H9 (cell line): ENCODE measurements at regions not wholly inside any gene's neighbourhood (a gene's known extent, or its start where the extent isn't known, plus 50 kb on each side); places are given as distances from the start of the nearest gene placed in this dataset.

Source experiments
- DNase-seq: peaks from one replicate; pipeline ENCODE4 v3.0.0-alpha.2; 2017
- H2AFZ ChIP-seq: one replicate; pipeline ENCODE4 v1.6.1; 2013; ENCODE audit warnings: mild to moderate bottlenecking, low read length, control low read depth, moderate library complexity
- H2AK5ac ChIP-seq: 2 replicates; pipeline ENCODE4 v1.6.1; 2013; ENCODE audit warnings: low read length, control low read depth, mixed read lengths; ENCODE audit not compliant: insufficient read length
- H2BK120ac ChIP-seq: one replicate; pipeline ENCODE4 v1.6.1; 2013; ENCODE audit warnings: low read depth, mild to moderate bottlenecking, low read length, control low read depth, inconsistent platforms; ENCODE audit not compliant: poor library complexity, severe bottlenecking
- H2BK12ac ChIP-seq: 2 replicates; pipeline ENCODE4 v1.6.1; 2013; ENCODE audit warnings: low read length, control low read depth, mixed read lengths, low read depth; ENCODE audit not compliant: insufficient read length
- H2BK15ac ChIP-seq: 2 replicates; pipeline ENCODE4 v1.6.1; 2013; ENCODE audit warnings: low read depth, low read length, control low read depth
- H2BK20ac ChIP-seq: one replicate; pipeline ENCODE4 v1.6.1; 2013; ENCODE audit warnings: low read depth, mild to moderate bottlenecking, low read length, control low read depth, inconsistent platforms; ENCODE audit not compliant: poor library complexity, severe bottlenecking
- H2BK5ac ChIP-seq: 2 replicates; pipeline ENCODE4 v1.6.1; 2013; ENCODE audit warnings: low read length, control low read depth, mixed read lengths; ENCODE audit not compliant: insufficient read length
- H3K14ac ChIP-seq: 2 replicates; pipeline ENCODE4 v1.6.1; 2013; ENCODE audit warnings: low read length, control low read depth; ENCODE audit not compliant: insufficient read depth
- H3K18ac ChIP-seq: 2 replicates; pipeline ENCODE4 v1.6.1; 2013; ENCODE audit warnings: low read depth, mild to moderate bottlenecking, mixed read lengths, low read length, control low read depth; ENCODE audit not compliant: insufficient read length
- H3K23ac ChIP-seq: 2 replicates; pipeline ENCODE4 v1.6.1; 2013; ENCODE audit warnings: low read length, control low read depth, mixed read lengths, low read depth; ENCODE audit not compliant: insufficient read length
- H3K23me2 ChIP-seq: 2 replicates; pipeline ENCODE4 v1.6.1; 2013; ENCODE audit warnings: low read depth, mild to moderate bottlenecking, mixed read lengths, low read length, control low read depth; ENCODE audit not compliant: insufficient read length, poor library complexity, severe bottlenecking
- H3K27ac ChIP-seq: 2 replicates; pipeline ENCODE4 v1.5.1; 2013; ENCODE audit warnings: low read length, control low read depth, mixed read lengths, low read depth; ENCODE audit not compliant: insufficient read length
- H3K27me3 ChIP-seq: 2 replicates; pipeline ENCODE4 v1.6.1; 2013; ENCODE audit warnings: low read length, control low read depth, inconsistent platforms; ENCODE audit not compliant: insufficient read depth
- H3K4ac ChIP-seq: 2 replicates; pipeline ENCODE4 v1.6.1; 2013; ENCODE audit warnings: low read depth, mild to moderate bottlenecking, control low read depth, inconsistent platforms, low read length, moderate library complexity
- H3K4me1 ChIP-seq: 2 replicates; pipeline ENCODE4 v1.6.1; 2013; ENCODE audit warnings: low read length, control low read depth, inconsistent platforms; ENCODE audit not compliant: insufficient read depth
- H3K4me2 ChIP-seq: 2 replicates; pipeline ENCODE4 v1.6.1; 2013; ENCODE audit warnings: low read length, control low read depth, mixed read lengths; ENCODE audit not compliant: insufficient read length, insufficient read depth
- H3K56ac ChIP-seq: 2 replicates; pipeline ENCODE4 v1.6.1; 2013; ENCODE audit warnings: low read depth, mild to moderate bottlenecking, mixed read lengths, low read length, control low read depth; ENCODE audit not compliant: insufficient read length
- H3K79me1 ChIP-seq: 2 replicates; pipeline ENCODE4 v1.6.1; 2013; ENCODE audit warnings: low read depth, mild to moderate bottlenecking, moderate library complexity, low read length, control low read depth, inconsistent platforms; ENCODE audit not compliant: insufficient read depth, poor library complexity, severe bottlenecking
- H3K79me2 ChIP-seq: 2 replicates; pipeline ENCODE4 v1.6.1; 2013; ENCODE audit warnings: low read length, control low read depth, inconsistent platforms; ENCODE audit not compliant: insufficient read depth
- H3K9ac ChIP-seq: 2 replicates; pipeline ENCODE4 v1.6.1; 2013; ENCODE audit warnings: low read length, control low read depth, mixed read lengths; ENCODE audit not compliant: insufficient read length; ENCODE audit errors: extremely low read depth
- H3K9me3 ChIP-seq: one replicate; pipeline ENCODE4 v1.6.1; 2013; ENCODE audit warnings: low read depth, low read length, inconsistent platforms; ENCODE audit not compliant: control insufficient read depth
- H3T11ph ChIP-seq: one replicate; pipeline ENCODE4 v1.6.1; 2013; ENCODE audit warnings: mild to moderate bottlenecking, low read length, control low read depth, inconsistent platforms
- H4K20me1 ChIP-seq: one replicate; pipeline ENCODE4 v1.6.1; 2013; ENCODE audit not compliant: control insufficient read depth, insufficient read length, insufficient read depth
- H4K5ac ChIP-seq: 2 replicates; pipeline ENCODE4 v1.6.1; 2013; ENCODE audit warnings: low read depth, mild to moderate bottlenecking, mixed read lengths, low read length, control low read depth; ENCODE audit not compliant: insufficient read length
- H4K8ac ChIP-seq: replicated peaks from 2 replicates; pipeline ENCODE4 v1.6.1; 2013; ENCODE audit warnings: low read length, control low read depth, mixed read lengths, low read depth; ENCODE audit not compliant: insufficient read length
- H4K91ac ChIP-seq: 2 replicates; pipeline ENCODE4 v1.6.1; 2013; ENCODE audit warnings: low read depth, mild to moderate bottlenecking, moderate library complexity, mixed read lengths, low read length, control low read depth; ENCODE audit not compliant: insufficient read length
- H3K27ac Mint-ChIP-seq, 3 experiments: 2 replicates in 2 of 3; 3 replicates in 1 of 3; pipeline ENCODE4 v1.8.0; 2020 to 2021; ENCODE audit warnings: mixed read lengths in 3 of 3, mild to moderate bottlenecking in 1 of 3, moderate library complexity in 1 of 3
- H3K27me3 Mint-ChIP-seq: 2 replicates; pipeline ENCODE4 v1.8.0; 2021; ENCODE audit warnings: low read depth, mild to moderate bottlenecking, moderate library complexity, mixed read lengths
- H3K36me3 Mint-ChIP-seq, 3 experiments: 2 replicates in 2 of 3; 3 replicates in 1 of 3; pipeline ENCODE4 v1.8.0; 2020 to 2021; ENCODE audit warnings: low read depth in 3 of 3, mixed read lengths in 3 of 3; ENCODE audit not compliant: insufficient read depth in 1 of 3
- H3K4me1 Mint-ChIP-seq, 2 experiments: 2 replicates each; pipeline ENCODE4 v1.8.0; 2020; ENCODE audit warnings: mixed read lengths in 2 of 2
- H3K4me3 Mint-ChIP-seq, 2 experiments: 2 replicates in 1 of 2; 3 replicates in 1 of 2; pipeline ENCODE4 v1.8.0; 2020 to 2021; ENCODE audit warnings: mild to moderate bottlenecking in 2 of 2, mixed read lengths in 2 of 2, moderate library complexity in 1 of 2
- H3K9me3 Mint-ChIP-seq, 2 experiments: 2 replicates in 1 of 2; 3 replicates in 1 of 2; pipeline ENCODE4 v1.8.0; 2020; ENCODE audit warnings: mild to moderate bottlenecking in 2 of 2, mixed read lengths in 2 of 2, moderate library complexity in 1 of 2
- CTCF ChIP-seq: fragments of 200-600 bp; sonication (generic); conservative IDR thresholded peaks from 3 replicates; pipeline ENCODE4 v1.8.0; 2021; ENCODE audit warnings: antibody characterized with exemption, mild to moderate bottlenecking
- WGBS: extraction: QIAGEN DNeasy Blood & Tissue Kit; methylation state at CpG from one replicate; pipeline ENCODE4 v1.1.7; 2013; ENCODE audit warnings: missing lambda C conversion rate, low lambda C conversion rate, mixed read lengths; ENCODE audit not compliant: insufficient read length; ENCODE audit errors: extremely low coverage; 5-methylcytosine and 5-hydroxymethylcytosine counted together

- Mint-ChIP-seq H3K27ac (no peak overlapping the region), H3K4me3 (no peak overlapping the region), H3K27me3 (no peaks in the 10 kb centered on the region), H3K9me3 (no peaks in the 10 kb centered on the region), H3K36me3 (no peaks in the 10 kb centered on the region), H3K4me1 (no peaks in the 10 kb centered on the region)
- Histone ChIP-seq H3K27ac (no peak overlapping the region), H3K23me2 (no peaks in the 10 kb centered on the region), H3K4me1 (no peaks in the 10 kb centered on the region), H3K4ac (no peak overlapping the region), H3K27me3 (no peaks in the 10 kb centered on the region), H4K20me1 (no peaks in the 10 kb centered on the region), H2BK15ac (no peak overlapping the region), H2BK120ac (no peak overlapping the region), H3K9me3 (no peaks in the 10 kb centered on the region), H3K4me2 (no peak overlapping the region), H3K9ac (no peak overlapping the region), H3K14ac (no peak overlapping the region), H3T11ph (no peak overlapping the region), H3K56ac (no peak overlapping the region), H3K18ac (no peak overlapping the region), H3K79me2 (no peaks in the 10 kb centered on the region), H2BK12ac (no peak overlapping the region), H2BK20ac (no peak overlapping the region), H2AFZ (no peak overlapping the region), H3K23ac (no peak overlapping the region), H2BK5ac (no peak overlapping the region), H3K79me1 (no peaks in the 10 kb centered on the region), H4K91ac (no peak overlapping the region), H4K8ac (no peak overlapping the region), H2AK5ac (no peak overlapping the region), H4K5ac (no peak overlapping the region)
- no CpG with 5 or more reads among the region's 6 CpGs for WGBS
- no peak for DNase-seq
- TF ChIP-seq CTCF, result no peak
These were observed 276.3 kb upstream of the ARRDC4 start for GRCh38 chr15:97684249-97684648.
